NCI-H69 (cell line): ENCODE measurements at regions not wholly inside any gene's neighbourhood (a gene's known extent, or its start where the extent isn't known, plus 50 kb on each side); places are given as distances from the start of the nearest gene placed in this dataset.
A peak's percentile ranks its signal among the peaks of the same experiment; 100 is the strongest.
"Not testable (repeated sequence)": the region's sequence is repeated elsewhere in the genome, so short reads cannot be mapped to it uniquely, and the experiment has no call there.

Experiments used
- DNase-seq: peaks from one replicate; lab custom pipeline; 2025; lab: John Stamatoyannopoulos, UW

DNA sequence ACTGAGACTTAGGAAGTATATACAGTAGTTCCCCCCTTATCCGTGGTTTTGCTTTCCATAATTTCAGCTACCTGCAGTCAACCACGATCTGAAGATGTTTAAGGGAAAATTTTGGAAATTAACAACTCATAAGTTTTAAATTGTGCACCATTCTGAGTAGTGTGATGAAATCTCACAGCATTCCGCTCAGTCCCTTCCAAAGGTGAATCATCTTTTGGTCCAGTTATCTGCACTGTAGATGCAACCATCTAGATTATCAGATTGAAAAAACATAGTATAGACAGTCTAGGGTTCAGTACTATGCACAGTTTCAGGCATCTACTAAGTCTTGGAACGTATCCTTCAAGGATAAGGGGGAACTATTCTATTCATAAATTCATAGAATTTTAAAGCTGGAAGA is 109.0 kb downstream of the ANXA3 start:
- DNase-seq, result no peak

GRCh38 chr4:78661086-78661690 is 109.6 kb downstream of the ANXA3 start:
- no peak for DNase-seq

DNA sequence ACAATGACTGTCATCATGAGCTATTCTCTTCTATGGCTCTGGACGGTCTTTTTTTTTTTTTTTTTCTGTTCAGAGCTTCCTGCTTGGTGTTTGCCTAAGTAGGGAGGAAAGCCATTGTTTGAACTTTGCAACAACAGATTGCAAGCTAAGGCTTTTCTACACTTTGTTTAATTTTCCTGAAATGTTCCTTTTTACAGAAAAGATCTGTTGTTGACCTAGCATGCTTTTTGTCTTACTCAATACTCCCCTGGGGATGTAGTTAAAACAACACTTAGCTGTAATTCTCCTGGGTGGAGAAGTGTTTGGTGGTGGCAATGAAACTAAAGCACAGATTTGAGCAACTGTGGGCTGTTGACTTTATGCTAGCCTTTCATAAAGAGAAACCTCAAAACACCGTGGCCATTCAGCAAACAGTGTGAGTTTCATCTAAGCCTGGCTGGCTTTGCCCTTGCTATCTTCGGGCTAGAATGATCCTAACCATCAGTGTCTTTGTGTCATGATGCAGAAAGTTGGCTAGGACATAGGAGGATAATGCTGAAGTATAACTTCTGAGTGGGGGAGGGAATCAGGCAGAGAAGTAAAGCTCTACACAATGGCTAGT is 110.5 kb downstream of the ANXA3 start:
- DNase-seq, result peak; percentile 83

DNA sequence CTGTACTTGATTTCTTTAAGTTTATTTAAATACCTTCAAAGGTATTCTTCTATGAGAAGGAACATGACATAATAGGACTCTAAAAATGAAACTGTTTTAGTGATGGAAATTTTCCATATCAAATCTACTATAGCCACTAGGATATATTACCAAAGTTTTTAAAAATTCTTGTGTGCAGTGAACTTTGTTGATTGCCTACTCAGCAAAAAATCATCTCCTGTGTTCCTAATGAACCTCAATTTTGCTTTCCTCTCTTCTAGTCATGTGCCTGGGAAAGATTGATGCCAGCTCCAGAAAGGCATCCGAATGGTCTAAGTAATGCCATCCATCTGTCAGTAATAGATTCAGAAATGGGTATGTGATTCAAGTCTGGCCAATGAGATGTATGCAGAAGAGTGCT is 111.1 kb downstream of the ANXA3 start:
- DNase-seq, result no peak

DNA sequence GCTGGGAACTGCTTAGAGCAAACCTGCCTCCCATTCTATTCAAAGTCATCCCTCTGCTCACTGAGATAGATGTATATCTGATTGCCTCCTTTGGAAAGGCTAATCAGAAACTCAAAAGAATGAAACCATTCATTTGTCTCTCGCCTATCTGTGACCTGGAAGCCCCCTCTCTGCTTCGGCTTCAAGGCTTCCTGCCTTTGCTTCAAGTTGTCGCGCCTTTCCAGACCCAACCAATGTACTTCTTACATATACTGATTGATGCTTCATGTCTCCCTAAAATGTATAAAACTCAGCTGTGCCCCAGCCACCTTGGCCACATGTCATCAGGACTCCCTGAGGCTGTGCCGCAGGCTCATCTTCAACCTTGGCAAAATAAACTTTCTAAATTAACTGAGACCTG is 111.9 kb upstream of the BMP2K start:
- DNase-seq, result not testable (repeated sequence)

GRCh38 chr4:78665216-78665770 is 110.9 kb upstream of the BMP2K start:
- DNase-seq, result no peak

DNA sequence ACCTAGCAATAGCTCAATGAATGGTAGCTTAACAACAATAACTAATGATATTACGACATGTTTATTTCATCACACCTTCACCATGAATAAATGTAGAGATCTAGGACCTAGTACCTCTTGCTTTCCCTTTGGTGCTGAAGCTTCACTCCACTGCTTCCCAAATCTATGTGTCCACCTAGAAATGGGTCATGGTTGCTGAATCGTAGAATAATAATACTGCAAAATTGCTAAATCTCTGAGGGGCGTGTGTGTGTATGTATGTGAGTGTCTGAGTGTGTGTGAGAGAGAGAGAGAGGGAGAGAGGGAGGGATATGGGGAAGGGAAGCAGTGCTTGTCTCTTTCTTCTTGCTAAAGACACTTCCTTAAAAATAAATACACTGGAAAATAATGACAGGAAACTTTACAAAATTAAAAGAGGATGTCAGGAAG is 109.3 kb upstream of the BMP2K start:
- DNase-seq, result no peak

DNA sequence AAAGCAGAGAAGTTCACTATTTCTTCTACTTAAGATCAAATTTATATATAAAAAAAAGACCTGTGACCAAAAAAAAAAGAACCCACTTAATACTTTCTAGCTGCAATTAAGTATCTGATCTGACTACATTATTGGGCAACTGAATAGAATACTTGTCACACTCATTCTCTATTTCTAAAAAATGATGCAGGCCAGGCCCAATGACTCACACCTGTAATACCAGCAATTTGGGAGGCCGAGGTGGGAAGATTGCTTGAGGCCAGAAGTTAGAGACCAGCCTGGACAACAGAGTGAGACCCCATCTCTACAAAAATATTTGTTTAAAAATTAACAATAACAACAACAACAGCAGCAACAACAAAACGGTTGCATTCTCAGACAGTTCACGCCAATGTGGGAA is 108.8 kb upstream of the BMP2K start:
- no peak for DNase-seq

- DNase-seq, result no peak
These were observed 108.4 kb upstream of the BMP2K start for GRCh38 chr4:78667764-78668163.

GRCh38 chr4:78669453-78669852 is 106.7 kb upstream of the BMP2K start:
- peak; percentile 13 for DNase-seq

DNA sequence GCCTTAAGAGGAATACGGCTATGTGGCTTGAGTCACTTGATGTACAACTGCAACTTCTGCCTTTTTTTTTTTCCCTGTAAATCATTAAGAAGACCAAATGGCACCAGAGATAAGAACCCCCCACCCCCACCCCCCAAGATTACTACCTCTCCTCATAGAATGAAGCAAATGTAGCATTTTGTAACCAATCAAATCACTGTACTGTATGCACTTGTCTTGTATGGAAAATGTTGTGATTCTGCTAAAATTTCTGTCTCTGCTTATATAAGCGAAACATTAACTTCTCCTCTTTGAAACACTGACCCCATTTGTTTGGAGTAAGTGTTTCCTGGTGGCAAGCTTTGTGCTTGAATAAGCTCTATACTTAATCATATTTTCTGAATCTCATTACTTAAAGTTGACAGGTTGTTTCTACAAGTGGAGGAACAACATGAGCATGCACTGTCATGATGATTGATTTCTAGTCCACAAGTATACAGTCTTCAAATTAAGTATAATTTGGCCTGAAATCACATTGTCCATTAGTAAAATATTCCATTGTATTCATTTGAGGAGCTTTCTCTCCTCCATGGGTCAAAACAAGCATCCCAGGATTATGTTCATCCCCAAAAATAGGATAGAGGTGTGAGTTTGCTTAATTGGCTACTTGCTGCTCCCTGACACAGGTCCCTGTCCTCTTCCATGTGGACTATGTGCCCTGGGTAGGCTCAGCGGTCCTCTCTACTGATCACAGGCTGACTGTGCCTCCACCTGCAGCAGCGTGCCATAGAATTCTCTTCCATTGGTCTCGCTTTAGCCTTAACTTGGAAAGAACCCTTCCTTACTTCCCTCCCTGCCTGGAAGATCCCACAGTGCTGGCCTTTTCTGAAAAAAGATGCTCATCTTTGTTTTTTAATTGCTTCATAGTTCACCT is 104.0 kb upstream of the BMP2K start:
- peak; percentile 8 for DNase-seq

DNA sequence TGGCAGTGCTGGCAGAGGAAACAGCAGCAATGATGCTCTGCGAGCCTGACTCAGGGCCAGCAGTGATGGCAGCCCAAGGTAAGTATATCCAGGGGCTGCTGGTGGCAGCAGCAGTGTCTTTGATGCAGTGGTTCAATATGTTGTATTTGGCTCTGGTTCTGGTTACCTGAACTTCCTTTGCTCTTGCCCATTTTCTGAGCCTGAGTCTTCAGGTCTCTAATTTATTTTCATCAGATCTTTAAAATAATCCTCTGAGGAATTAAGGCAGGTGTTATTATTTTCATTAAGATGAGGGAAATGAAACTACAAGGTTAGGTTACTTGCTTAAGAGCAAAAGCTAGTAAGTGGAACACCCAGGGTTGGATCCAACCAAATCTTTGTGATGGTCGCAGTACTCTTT is 102.8 kb upstream of the BMP2K start:
- DNase-seq, result no peak

GRCh38 chr4:78675325-78675724 is 100.8 kb upstream of the BMP2K start:
- no peak for DNase-seq

GRCh38 chr4:78682070-78682469 is 94.1 kb upstream of the BMP2K start:
- DNase-seq, result no peak

DNA sequence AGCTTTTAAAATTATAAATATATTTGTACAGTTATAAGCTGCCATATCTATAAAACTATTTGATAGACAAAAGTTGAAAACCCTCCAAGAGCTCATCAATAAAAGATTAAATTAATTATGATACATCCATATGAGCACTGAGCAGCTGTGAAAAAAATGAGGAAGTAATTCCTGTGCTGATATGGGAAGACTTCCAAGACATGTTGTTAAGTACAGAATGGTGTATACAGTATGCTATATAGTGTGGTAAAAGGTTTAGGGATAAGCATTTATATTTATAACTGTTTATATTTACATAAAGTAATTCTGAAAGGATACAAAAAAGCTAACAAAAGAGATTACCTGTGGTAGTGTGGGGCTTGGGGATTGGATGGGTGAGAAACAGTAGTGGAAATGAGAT is 92.8 kb upstream of the BMP2K start:
- no peak for DNase-seq

- no peak for DNase-seq
These were observed 91.6 kb upstream of the BMP2K start for GRCh38 chr4:78684325-78685079.

DNA sequence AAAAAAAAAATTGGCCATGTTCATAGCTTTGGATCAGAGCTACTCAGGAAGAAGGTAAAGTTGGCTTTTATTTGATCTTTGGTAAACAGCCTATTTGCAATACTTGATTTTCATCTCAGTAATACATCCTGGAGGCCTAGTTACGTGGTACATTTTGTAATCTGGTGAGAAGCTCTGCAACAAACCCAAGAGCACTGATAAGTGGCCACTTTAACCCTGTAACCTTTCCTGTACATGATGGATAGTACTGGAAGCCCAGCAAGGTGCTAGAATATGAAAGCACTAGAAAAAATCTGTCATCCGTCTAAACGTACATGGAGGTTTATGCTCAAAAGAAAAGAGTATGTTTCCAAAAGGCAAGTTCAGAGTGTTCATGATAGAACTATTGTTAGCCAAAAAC is 88.3 kb upstream of the BMP2K start:
- no peak for DNase-seq

DNA sequence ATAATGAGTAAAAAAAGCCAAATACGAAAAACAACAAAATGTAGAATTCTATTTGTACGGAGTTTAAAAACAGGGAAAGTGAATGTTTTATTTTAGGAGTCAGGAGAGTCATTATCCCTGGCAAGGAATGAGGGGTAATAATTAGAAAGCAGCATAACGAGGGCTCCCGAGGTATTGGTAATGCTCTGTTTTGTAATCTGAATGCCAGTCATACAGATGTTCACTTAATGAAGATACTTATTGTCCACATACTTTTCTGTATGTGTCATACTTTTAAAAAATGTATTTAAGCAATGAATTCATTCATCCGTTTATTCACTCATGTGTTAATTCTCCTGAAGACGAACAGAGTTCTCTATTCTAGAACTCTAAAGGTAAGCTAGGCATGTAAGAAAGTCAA is 87.8 kb upstream of the BMP2K start:
- no peak for DNase-seq

- DNase-seq, result no peak
These were observed 86.9 kb upstream of the BMP2K start for GRCh38 chr4:78689261-78689660.

DNA sequence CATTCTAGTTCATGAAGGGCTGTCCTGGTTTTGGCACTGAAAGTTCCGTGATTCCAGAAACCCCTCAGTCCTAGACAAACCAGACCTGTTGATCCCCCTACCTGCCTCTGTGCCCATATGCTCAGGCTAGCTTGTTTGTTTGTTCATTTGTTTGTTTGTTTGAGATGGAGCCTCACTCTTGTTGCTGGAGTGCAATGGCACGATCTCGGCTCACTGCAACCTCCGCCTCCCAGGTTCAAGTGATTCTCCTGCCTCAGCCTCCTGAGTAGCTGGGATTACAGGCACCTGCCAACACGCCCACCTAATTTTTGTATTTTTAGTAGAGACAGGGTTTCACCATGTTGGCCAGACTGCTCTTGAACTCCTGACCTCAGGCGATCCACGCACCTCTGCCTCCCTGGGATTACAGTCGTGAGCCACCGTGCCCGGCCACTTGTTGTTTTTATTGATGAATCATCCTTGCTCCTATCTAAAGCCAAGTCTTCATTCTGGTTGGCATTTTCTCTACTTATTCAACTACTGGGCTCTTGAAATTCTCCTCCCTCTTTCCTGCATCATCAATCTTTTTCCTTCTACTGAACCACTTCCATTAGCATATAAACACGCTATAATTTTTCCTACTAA is 86.3 kb upstream of the BMP2K start:
- no peak for DNase-seq

- no peak for DNase-seq
These were observed 84.8 kb upstream of the BMP2K start for GRCh38 chr4:78691334-78691754.
